ENCODE measurements at regions not wholly inside any gene's neighbourhood (a gene's known extent, or its start where the extent isn't known, plus 50 kb on each side); places are given as distances from the start of the nearest gene placed in this dataset.

- no peak for TF ChIP-seq DEAF1 (CRISPR knock-in tag; IDR thresholded peaks at IDR 0.05)
- no peak for TF ChIP-seq SNAPC5 (CRISPR knock-in tag; IDR thresholded peaks at IDR 0.05)
- TF ChIP-seq C11orf30 (IDR thresholded peaks at IDR 0.05; ENCODE audit: low read depth) = no peak
- TF ChIP-seq SNRNP70 (optimal IDR thresholded peaks at IDR 0.05; ENCODE audit: low read depth, low read length) = no peak
- no peak for TF ChIP-seq PRPF4 (IDR thresholded peaks at IDR 0.05; ENCODE audit: insufficient read depth, low read depth, low read length, poor library complexity, severe bottlenecking)
- TF ChIP-seq AFF1 (IDR thresholded peaks at IDR 0.05; ENCODE audit: low read depth in 1 of 2, partially characterized antibody in 2 of 2) = no peak
- no peak for TF ChIP-seq HBP1 (CRISPR knock-in tag; IDR thresholded peaks at IDR 0.05)
- TF ChIP-seq BMI1 (IDR thresholded peaks at IDR 0.05; ENCODE audit: low read length) = no peak
- no peak for TF ChIP-seq ATF2 (CRISPR knock-in tag; IDR thresholded peaks at IDR 0.05)
Measured at GRCh38 chr4:43425206-43425605, 532.7 kb downstream of the GRXCR1 start (continued).
